ENCODE measurements at regions not wholly inside any gene's neighbourhood (a gene's known extent, or its start where the extent isn't known, plus 50 kb on each side); places are given as distances from the start of the nearest gene placed in this dataset.

- Mint-ChIP-seq H3K4me1 (ENCODE audit: low read depth) (no peaks in the 10 kb centered on the region), H3K4me3 (no peak overlapping the region), H3K27ac (no peak overlapping the region), H3K36me3 (ENCODE audit: low read depth) (no peaks in the 10 kb centered on the region), H3K9me3 (no peaks in the 10 kb centered on the region), H3K27me3 (ENCODE audit: low read depth) (no peaks in the 10 kb centered on the region)
Measured at GRCh38 chr12:41701943-41702601, 442.6 kb downstream of the GXYLT1 start.

- H3K4me1 Mint-ChIP-seq (ENCODE audit: low read depth): no peaks in the 10 kb centered on the region
- H3K27me3 Mint-ChIP-seq (ENCODE audit: low read depth): no peaks in the 10 kb centered on the region
- H3K36me3 Mint-ChIP-seq (ENCODE audit: low read depth): no peaks in the 10 kb centered on the region
- H3K4me3 Mint-ChIP-seq: no peak overlapping the region
- H3K9me3 Mint-ChIP-seq: no peaks in the 10 kb centered on the region
- H3K27ac Mint-ChIP-seq: no peak overlapping the region
Measured at GRCh38 chr12:41700940-41701339, 443.7 kb downstream of the GXYLT1 start.

- no peak overlapping the region for H3K27ac Mint-ChIP-seq
- H3K4me3 Mint-ChIP-seq: no peak overlapping the region
- no peaks in the 10 kb centered on the region for H3K4me1 Mint-ChIP-seq (ENCODE audit: low read depth)
- no peaks in the 10 kb centered on the region for H3K27me3 Mint-ChIP-seq (ENCODE audit: low read depth)
- no peaks in the 10 kb centered on the region for H3K36me3 Mint-ChIP-seq (ENCODE audit: low read depth)
- no peaks in the 10 kb centered on the region for H3K9me3 Mint-ChIP-seq
Measured at GRCh38 chr12:41699658-41700057, 445.0 kb downstream of the GXYLT1 start.

GRCh38 chr12:41697161-41697560, 447.5 kb downstream of the GXYLT1 start:
- H3K9me3 Mint-ChIP-seq: no peaks in the 10 kb centered on the region

GRCh38 chr12:41684997-41685396, 459.7 kb downstream of the GXYLT1 start:
- no peak overlapping the region for H3K27ac Mint-ChIP-seq

More at GRCh38 chr12:41697161-41697560, 447.5 kb downstream of the GXYLT1 start:
- no peaks in the 10 kb centered on the region for H3K36me3 Mint-ChIP-seq (ENCODE audit: low read depth)
- H3K27ac Mint-ChIP-seq: no peak overlapping the region
- no peaks in the 10 kb centered on the region for H3K27me3 Mint-ChIP-seq (ENCODE audit: low read depth)
- no peak overlapping the region for H3K4me3 Mint-ChIP-seq
- H3K4me1 Mint-ChIP-seq (ENCODE audit: low read depth): no peaks in the 10 kb centered on the region

GRCh38 chr12:41683513-41684240, 461.0 kb downstream of the GXYLT1 start:
- H3K36me3 Mint-ChIP-seq (ENCODE audit: low read depth): no peaks in the 10 kb centered on the region
- peaks cover under 1% of the 10 kb centered on the region for H3K9me3 Mint-ChIP-seq
- H3K4me3 Mint-ChIP-seq: no peak overlapping the region
- H3K27me3 Mint-ChIP-seq (ENCODE audit: low read depth): no peaks in the 10 kb centered on the region
- no peaks in the 10 kb centered on the region for H3K4me1 Mint-ChIP-seq (ENCODE audit: low read depth)
- H3K27ac Mint-ChIP-seq: no peak overlapping the region

More at GRCh38 chr12:41684997-41685396, 459.7 kb downstream of the GXYLT1 start:
- H3K4me1 Mint-ChIP-seq (ENCODE audit: low read depth): no peaks in the 10 kb centered on the region
- no peak overlapping the region for H3K4me3 Mint-ChIP-seq
- no peaks in the 10 kb centered on the region for H3K27me3 Mint-ChIP-seq (ENCODE audit: low read depth)
- no peaks in the 10 kb centered on the region for H3K36me3 Mint-ChIP-seq (ENCODE audit: low read depth)
- H3K9me3 Mint-ChIP-seq: no peaks in the 10 kb centered on the region

GRCh38 chr12:41683023-41683422, 461.7 kb downstream of the GXYLT1 start:
- Mint-ChIP-seq H3K4me3 (no peak overlapping the region), H3K36me3 (ENCODE audit: low read depth) (no peaks in the 10 kb centered on the region), H3K4me1 (ENCODE audit: low read depth) (no peaks in the 10 kb centered on the region), H3K27me3 (ENCODE audit: low read depth) (no peaks in the 10 kb centered on the region), H3K9me3 (peaks cover 4% of the 10 kb centered on the region), H3K27ac (no peak overlapping the region)

GRCh38 chr12:41681898-41682297, 462.8 kb downstream of the GXYLT1 start:
- Mint-ChIP-seq H3K4me1 (ENCODE audit: low read depth) (no peaks in the 10 kb centered on the region), H3K9me3 (peaks cover 4% of the 10 kb centered on the region), H3K27me3 (ENCODE audit: low read depth) (no peaks in the 10 kb centered on the region), H3K36me3 (ENCODE audit: low read depth) (no peaks in the 10 kb centered on the region), H3K4me3 (no peak overlapping the region), H3K27ac (no peak overlapping the region)

- Mint-ChIP-seq H3K36me3 (ENCODE audit: low read depth) (no peaks in the 10 kb centered on the region), H3K27me3 (ENCODE audit: low read depth) (no peaks in the 10 kb centered on the region), H3K9me3 (peaks cover 4% of the 10 kb centered on the region), H3K4me3 (no peak overlapping the region), H3K27ac (no peak overlapping the region), H3K4me1 (ENCODE audit: low read depth) (no peaks in the 10 kb centered on the region)
Measured at GRCh38 chr12:41680155-41680554, 464.5 kb downstream of the GXYLT1 start.

GRCh38 chr12:41663598-41664265, 475.6 kb downstream of the PDZRN4 start:
- no peaks in the 10 kb centered on the region for H3K27me3 Mint-ChIP-seq (ENCODE audit: low read depth)
- H3K27ac Mint-ChIP-seq: no peak overlapping the region
- H3K9me3 Mint-ChIP-seq: peaks cover 3% of the 10 kb centered on the region
- no peaks in the 10 kb centered on the region for H3K4me1 Mint-ChIP-seq (ENCODE audit: low read depth)
- no peak overlapping the region for H3K4me3 Mint-ChIP-seq
- H3K36me3 Mint-ChIP-seq (ENCODE audit: low read depth): no peaks in the 10 kb centered on the region

- no peaks in the 10 kb centered on the region for H3K36me3 Mint-ChIP-seq (ENCODE audit: low read depth)
- no peaks in the 10 kb centered on the region for H3K4me1 Mint-ChIP-seq (ENCODE audit: low read depth)
- H3K4me3 Mint-ChIP-seq: no peak overlapping the region
- peaks cover 3% of the 10 kb centered on the region for H3K9me3 Mint-ChIP-seq
- H3K27me3 Mint-ChIP-seq (ENCODE audit: low read depth): no peaks in the 10 kb centered on the region
- no peak overlapping the region for H3K27ac Mint-ChIP-seq
Measured at GRCh38 chr12:41661141-41661765, 473.1 kb downstream of the PDZRN4 start.

- no peaks in the 10 kb centered on the region for H3K9me3 Mint-ChIP-seq
Measured at GRCh38 chr12:41656454-41656853, 468.3 kb downstream of the PDZRN4 start.

GRCh38 chr12:41653386-41654326, 465.5 kb downstream of the PDZRN4 start:
- Mint-ChIP-seq H3K27ac (no peak overlapping the region), H3K4me1 (ENCODE audit: low read depth) (no peaks in the 10 kb centered on the region)

More at GRCh38 chr12:41656454-41656853, 468.3 kb downstream of the PDZRN4 start:
- no peaks in the 10 kb centered on the region for H3K36me3 Mint-ChIP-seq (ENCODE audit: low read depth)
- no peak overlapping the region for H3K27ac Mint-ChIP-seq
- H3K27me3 Mint-ChIP-seq (ENCODE audit: low read depth): no peaks in the 10 kb centered on the region
- H3K4me1 Mint-ChIP-seq (ENCODE audit: low read depth): no peaks in the 10 kb centered on the region
- H3K4me3 Mint-ChIP-seq: no peak overlapping the region

GRCh38 chr12:41652981-41653380, 464.9 kb downstream of the PDZRN4 start:
- no peaks in the 10 kb centered on the region for H3K9me3 Mint-ChIP-seq
- no peaks in the 10 kb centered on the region for H3K36me3 Mint-ChIP-seq (ENCODE audit: low read depth)
- no peak overlapping the region for H3K4me3 Mint-ChIP-seq
- H3K27me3 Mint-ChIP-seq (ENCODE audit: low read depth): no peaks in the 10 kb centered on the region
- H3K4me1 Mint-ChIP-seq (ENCODE audit: low read depth): no peaks in the 10 kb centered on the region
- H3K27ac Mint-ChIP-seq: no peak overlapping the region

More at GRCh38 chr12:41653386-41654326, 465.5 kb downstream of the PDZRN4 start:
- Mint-ChIP-seq H3K27me3 (ENCODE audit: low read depth) (no peaks in the 10 kb centered on the region), H3K36me3 (ENCODE audit: low read depth) (no peaks in the 10 kb centered on the region), H3K4me3 (no peak overlapping the region), H3K9me3 (no peaks in the 10 kb centered on the region)

All from T-helper 1 cell treated with Interleukin-12 subunit alpha and Interleukin-12 subunit beta and Interleukin-4 antibody, amounts not matched to agents 30 μg/mL and 1 μg/mL, for 36 hours (primary cell).